MM.1S (cell line): ENCODE measurements at regions not wholly inside any gene's neighbourhood (a gene's known extent, or its start where the extent isn't known, plus 50 kb on each side); places are given as distances from the start of the nearest gene placed in this dataset.

Experiments used
- DNase-seq: peaks from one replicate; pipeline ENCODE4 v3.0.0-alpha.2; 2015
- H2AFZ ChIP-seq: fragments of 300-600 bp; sonication (generic); 2 replicates; pipeline ENCODE4 v1.6.0; 2016; ENCODE audit warnings: antibody characterized with exemption, low read length
- H3F3A ChIP-seq: fragments of 300-600 bp; sonication (generic); 2 replicates; pipeline ENCODE4 v1.6.1; 2016; ENCODE audit warnings: mild to moderate bottlenecking, antibody characterized with exemption, low read length, moderate library complexity, mixed read lengths; ENCODE audit not compliant: insufficient read depth
- H3K27ac ChIP-seq: fragments of 300-600 bp; sonication (generic); 2 replicates; pipeline ENCODE4 v1.5.1; 2016; ENCODE audit warnings: mild to moderate bottlenecking, low read length
- H3K27me3 ChIP-seq: fragments of 300-600 bp; sonication (generic); replicated peaks from 2 replicates; pipeline ENCODE4 v1.6.0; 2016; ENCODE audit warnings: low read length; ENCODE audit not compliant: insufficient read depth
- H3K36me3 ChIP-seq: fragments of 300-600 bp; sonication (generic); replicated peaks from 2 replicates; pipeline ENCODE4 v1.6.1; 2016; ENCODE audit warnings: mild to moderate bottlenecking, low read length, mixed read lengths; ENCODE audit not compliant: insufficient read depth
- H3K4me1 ChIP-seq: fragments of 300-600 bp; sonication (generic); 2 replicates; pipeline ENCODE4 v1.6.1; 2016; ENCODE audit warnings: low read length, mixed read lengths
- H3K4me2 ChIP-seq: fragments of 300-600 bp; sonication (generic); 2 replicates; pipeline ENCODE4 v1.6.0; 2016; ENCODE audit warnings: low read depth, low read length
- H3K4me3 ChIP-seq: fragments of 300-600 bp; sonication (generic); 2 replicates; pipeline ENCODE4 v1.5.1; 2016; ENCODE audit warnings: low read length, mixed read lengths
- H3K79me2 ChIP-seq: fragments of 300-600 bp; sonication (generic); 2 replicates; pipeline ENCODE4 v1.6.1; 2016; ENCODE audit warnings: mixed run types, low read length, mixed read lengths
- H3K9ac ChIP-seq: fragments of 300-600 bp; sonication (generic); 2 replicates; pipeline ENCODE4 v1.6.1; 2016; ENCODE audit warnings: low read length, mixed read lengths
- H3K9me2 ChIP-seq: fragments of 300-600 bp; sonication (generic); replicated peaks from 2 replicates; pipeline ENCODE4 v1.6.1; 2016; ENCODE audit warnings: mild to moderate bottlenecking, low read length, mixed read lengths; ENCODE audit not compliant: insufficient read depth
- H3K9me3 ChIP-seq: fragments of 300-600 bp; sonication (generic); replicated peaks from 2 replicates; pipeline ENCODE4 v1.6.1; 2016; ENCODE audit warnings: mild to moderate bottlenecking, low read length, mixed read lengths; ENCODE audit not compliant: insufficient read depth
- H4K20me1 ChIP-seq: fragments of 300-600 bp; sonication (generic); 2 replicates; pipeline ENCODE4 v1.6.1; 2016; ENCODE audit warnings: mild to moderate bottlenecking, low read length, moderate library complexity, mixed read lengths; ENCODE audit not compliant: insufficient read depth
- EZH2 ChIP-seq: fragments of 300-600 bp; sonication (generic); optimal IDR thresholded peaks from 2 replicates; pipeline ENCODE3; 2017; ENCODE audit warnings: low read depth, mild to moderate bottlenecking, antibody characterized with exemption, low read length, mixed read lengths
- EZH2phosphoT487 ChIP-seq: fragments of 300-600 bp; sonication (generic); IDR thresholded peaks from 2 replicates; pipeline ENCODE4 v1.6.1; 2018; ENCODE audit warnings: antibody characterized with exemption, low read length
- TF ChIP-seq, protein P1 (sequence below): fragments of 300-600 bp; sonication (generic); IDR thresholded peaks from 2 replicates; pipeline ENCODE4 v1.5.1; 2016; ENCODE audit warnings: antibody characterized with exemption, low read length, mixed read lengths

DNA sequence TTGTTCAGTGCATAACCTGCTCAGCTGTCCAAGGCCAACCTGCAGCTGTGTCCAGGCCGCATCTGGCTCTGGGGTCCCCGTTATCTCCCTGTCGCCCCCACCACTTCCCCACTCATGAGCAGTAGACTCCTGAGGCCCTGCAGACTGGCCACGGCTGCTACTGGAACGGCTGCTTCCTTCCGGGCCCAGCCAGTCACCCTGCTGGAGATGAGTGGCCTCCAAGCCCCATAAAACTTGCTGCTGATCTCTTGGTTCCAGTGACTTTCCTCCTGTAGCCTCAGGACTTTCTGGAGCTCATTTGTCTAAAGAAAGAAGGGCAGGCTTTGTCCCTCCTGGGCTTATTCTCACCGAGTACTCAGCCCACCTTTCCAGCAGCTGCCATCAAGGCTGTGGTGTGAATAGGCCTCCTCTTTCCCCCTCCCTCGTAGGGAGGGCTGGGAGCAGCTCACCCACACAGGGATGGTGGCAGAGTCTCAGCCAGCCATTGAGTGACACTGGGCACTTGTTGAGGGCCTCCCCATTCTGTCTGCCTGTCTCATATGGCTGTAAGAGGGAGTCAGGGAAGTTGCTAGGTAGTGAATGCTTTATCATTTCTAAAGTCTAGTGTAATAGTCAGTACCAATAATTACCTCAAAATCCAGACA is 257.3 kb downstream of the MYCN start:
- no peaks in the 10 kb centered on the region for H3F3A ChIP-seq

DNA sequence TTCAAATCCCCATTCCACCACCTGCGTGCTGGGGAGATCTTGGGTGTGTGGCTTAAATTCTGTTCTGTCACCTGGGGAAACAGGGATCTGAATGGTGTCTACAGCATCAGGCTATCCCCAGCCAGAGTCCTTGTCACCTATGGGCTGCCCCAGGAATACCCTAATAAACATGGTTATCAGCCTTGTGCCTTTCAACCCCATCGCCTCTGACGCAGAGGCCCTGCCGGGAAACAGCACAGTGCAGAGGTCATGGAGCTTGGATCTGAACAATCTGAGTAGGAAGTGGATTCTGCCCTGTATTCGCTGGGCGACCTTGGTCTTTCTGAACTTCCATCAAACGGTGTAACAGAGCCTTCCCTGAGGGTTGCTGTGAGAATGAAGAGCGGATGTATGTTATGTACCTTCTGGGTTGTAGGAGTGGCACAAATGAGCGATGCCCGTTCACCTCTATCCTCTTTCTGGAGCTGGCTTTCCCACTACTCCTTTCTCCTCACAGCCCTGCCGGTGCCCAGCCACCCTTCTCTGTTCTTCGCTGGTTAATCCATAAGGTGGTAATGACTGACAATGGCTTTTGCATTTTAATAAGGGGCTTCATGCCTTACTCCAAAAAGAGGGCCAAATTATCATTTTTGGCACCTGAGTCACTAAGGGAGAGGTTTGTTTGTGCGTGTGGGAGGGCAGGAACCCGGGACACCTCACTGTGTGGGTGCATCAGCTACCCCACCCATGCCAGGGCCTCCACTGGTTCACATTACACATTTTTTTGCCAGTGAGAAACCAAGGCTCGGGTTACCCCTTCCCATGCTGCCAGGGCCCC is 256.5 kb downstream of the MYCN start:
- DNase-seq: no peak
- Histone ChIP-seq H3K4me1 (no peaks in the 10 kb centered on the region), H3K9me3 (no peaks in the 10 kb centered on the region), H3K9me2 (no peaks in the 10 kb centered on the region), H3K27me3 (no peaks in the 10 kb centered on the region), H3K27ac (no peak overlapping the region), H3K4me2 (no peak overlapping the region), H3F3A (no peaks in the 10 kb centered on the region), H3K9ac (no peak overlapping the region), H2AFZ (no peak overlapping the region), H3K4me3 (no peak overlapping the region), H3K36me3 (no peaks in the 10 kb centered on the region), H3K79me2 (no peaks in the 10 kb centered on the region), H4K20me1 (no peaks in the 10 kb centered on the region)
- TF ChIP-seq EZH2: no peak
- TF ChIP-seq, protein P1, sequence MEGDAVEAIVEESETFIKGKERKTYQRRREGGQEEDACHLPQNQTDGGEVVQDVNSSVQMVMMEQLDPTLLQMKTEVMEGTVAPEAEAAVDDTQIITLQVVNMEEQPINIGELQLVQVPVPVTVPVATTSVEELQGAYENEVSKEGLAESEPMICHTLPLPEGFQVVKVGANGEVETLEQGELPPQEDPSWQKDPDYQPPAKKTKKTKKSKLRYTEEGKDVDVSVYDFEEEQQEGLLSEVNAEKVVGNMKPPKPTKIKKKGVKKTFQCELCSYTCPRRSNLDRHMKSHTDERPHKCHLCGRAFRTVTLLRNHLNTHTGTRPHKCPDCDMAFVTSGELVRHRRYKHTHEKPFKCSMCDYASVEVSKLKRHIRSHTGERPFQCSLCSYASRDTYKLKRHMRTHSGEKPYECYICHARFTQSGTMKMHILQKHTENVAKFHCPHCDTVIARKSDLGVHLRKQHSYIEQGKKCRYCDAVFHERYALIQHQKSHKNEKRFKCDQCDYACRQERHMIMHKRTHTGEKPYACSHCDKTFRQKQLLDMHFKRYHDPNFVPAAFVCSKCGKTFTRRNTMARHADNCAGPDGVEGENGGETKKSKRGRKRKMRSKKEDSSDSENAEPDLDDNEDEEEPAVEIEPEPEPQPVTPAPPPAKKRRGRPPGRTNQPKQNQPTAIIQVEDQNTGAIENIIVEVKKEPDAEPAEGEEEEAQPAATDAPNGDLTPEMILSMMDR: no peak
- no peak for TF ChIP-seq EZH2phosphoT487

More for the DNA sequence above, 257.3 kb downstream of the MYCN start:
- Histone ChIP-seq H3K36me3 (no peaks in the 10 kb centered on the region), H3K4me1 (no peaks in the 10 kb centered on the region), H3K27ac (no peak overlapping the region), H3K27me3 (no peaks in the 10 kb centered on the region), H2AFZ (no peak overlapping the region), H4K20me1 (no peaks in the 10 kb centered on the region), H3K79me2 (no peaks in the 10 kb centered on the region), H3K4me3 (no peak overlapping the region), H3K9ac (no peak overlapping the region), H3K9me2 (no peaks in the 10 kb centered on the region), H3K4me2 (no peak overlapping the region), H3K9me3 (no peaks in the 10 kb centered on the region)
- no peak for TF ChIP-seq EZH2phosphoT487
- TF ChIP-seq EZH2: no peak
- TF ChIP-seq, protein P1: no peak
- no peak for DNase-seq

DNA sequence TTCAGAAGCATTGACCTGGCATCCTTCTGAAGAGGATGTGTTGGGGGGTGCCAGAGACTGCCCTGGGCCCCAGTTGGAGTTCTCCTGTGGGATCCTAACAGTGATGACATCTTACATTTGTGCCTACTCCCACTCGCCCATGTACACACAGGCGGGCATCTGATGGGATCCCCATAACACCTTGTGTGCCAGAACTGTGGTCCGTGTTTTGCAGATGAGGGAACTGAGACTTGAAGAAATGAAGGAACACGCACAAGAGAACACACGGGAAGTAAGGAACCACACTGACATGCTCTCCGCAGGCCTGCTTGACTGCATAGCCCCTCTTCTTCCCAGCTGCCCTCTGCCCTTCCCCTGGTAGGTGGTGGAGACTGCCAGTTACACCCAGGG is 255.3 kb downstream of the MYCN start:
- Histone ChIP-seq H3K9ac (no peak overlapping the region), H3K27me3 (no peaks in the 10 kb centered on the region), H3K79me2 (no peaks in the 10 kb centered on the region), H3K27ac (no peak overlapping the region), H2AFZ (no peak overlapping the region), H3K4me3 (no peak overlapping the region), H3K9me2 (no peaks in the 10 kb centered on the region), H3K4me2 (no peak overlapping the region), H3F3A (no peaks in the 10 kb centered on the region), H4K20me1 (no peaks in the 10 kb centered on the region), H3K4me1 (no peaks in the 10 kb centered on the region), H3K9me3 (no peaks in the 10 kb centered on the region), H3K36me3 (no peaks in the 10 kb centered on the region)
- TF ChIP-seq EZH2phosphoT487: no peak
- TF ChIP-seq, protein P1: no peak
- TF ChIP-seq EZH2: no peak
- no peak for DNase-seq
